HG02623 (cell line): ENCODE measurements at regions not wholly inside any gene's neighbourhood (a gene's known extent, or its start where the extent isn't known, plus 50 kb on each side); places are given as distances from the start of the nearest gene placed in this dataset.

ENCODE experiments used
- ATAC-seq: cut with Tn5 transposase; IDR thresholded peaks from one replicate; pipeline ENCODE4 v1.9.1; 2021; ENCODE audit warnings: moderate library complexity; ENCODE audit not compliant: unreplicated experiment

GRCh38 chr6:14722001-14722562, 523.8 kb upstream of the JARID2 start:
- ATAC-seq, result no peak

GRCh38 chr6:14722704-14723103, 523.2 kb upstream of the JARID2 start:
- ATAC-seq, result no peak

GRCh38 chr6:14723535-14724086, 522.3 kb upstream of the JARID2 start:
- ATAC-seq, result no peak

GRCh38 chr6:14724549-14724948, 521.3 kb upstream of the JARID2 start:
- no peak for ATAC-seq

DNA sequence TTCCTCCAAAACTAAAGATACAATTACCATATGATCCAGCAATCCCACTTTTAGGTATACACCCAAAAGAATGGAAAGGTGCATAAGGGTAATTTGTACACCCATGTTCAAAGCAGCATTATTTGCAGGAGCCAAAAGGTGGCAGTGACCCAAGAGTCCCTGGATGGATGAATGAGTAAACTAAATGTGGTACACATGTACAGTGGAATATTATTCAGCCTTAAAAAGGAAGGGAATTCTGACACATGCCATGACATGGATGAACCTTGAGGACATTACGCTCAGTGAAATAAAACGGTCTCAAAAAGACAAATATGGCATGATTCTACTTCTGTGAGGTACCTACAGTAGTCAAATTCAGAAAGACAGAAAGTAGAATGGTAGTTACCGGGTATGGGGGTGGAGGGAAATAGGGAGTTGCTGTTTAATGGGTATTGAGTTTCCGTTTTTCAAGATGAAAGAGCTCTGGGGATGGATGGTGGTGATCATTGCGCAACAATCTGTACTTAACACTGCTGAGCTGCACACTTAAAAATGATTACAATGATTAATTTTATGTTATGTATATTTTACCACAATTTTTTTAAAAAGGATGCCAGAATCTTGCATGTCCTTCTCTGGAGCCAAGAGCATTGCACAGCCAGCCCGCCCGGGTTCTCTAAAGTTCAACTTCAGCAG, 518.9 kb upstream of the JARID2 start:
- ATAC-seq, result no peak

- no peak for ATAC-seq
These were observed 518.1 kb upstream of the JARID2 start for GRCh38 chr6:14727494-14728395.

GRCh38 chr6:14728396-14729024, 517.4 kb upstream of the JARID2 start:
- ATAC-seq, result no peak

- no peak for ATAC-seq
These were observed 516.6 kb upstream of the JARID2 start for GRCh38 chr6:14729129-14729871.

DNA sequence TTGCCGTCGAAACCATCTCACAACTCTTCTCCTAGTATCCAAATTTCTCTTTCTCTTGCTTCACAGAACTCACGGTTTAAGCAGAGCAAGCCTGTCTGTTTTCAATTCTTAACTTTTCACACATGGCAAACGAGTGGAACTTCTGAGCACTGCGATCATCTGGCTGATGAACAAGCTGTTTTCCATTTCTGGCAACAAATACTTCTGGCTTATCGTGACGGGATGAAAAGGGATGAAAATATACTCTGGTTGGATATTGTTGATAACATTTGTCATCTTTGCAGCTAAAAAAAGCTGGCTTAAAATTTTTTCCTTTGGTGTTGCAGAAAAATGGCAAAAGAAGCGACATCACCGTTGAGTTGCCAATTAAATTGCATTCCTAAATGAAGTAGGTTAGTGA, 515.2 kb upstream of the JARID2 start:
- ATAC-seq, result no peak

DNA sequence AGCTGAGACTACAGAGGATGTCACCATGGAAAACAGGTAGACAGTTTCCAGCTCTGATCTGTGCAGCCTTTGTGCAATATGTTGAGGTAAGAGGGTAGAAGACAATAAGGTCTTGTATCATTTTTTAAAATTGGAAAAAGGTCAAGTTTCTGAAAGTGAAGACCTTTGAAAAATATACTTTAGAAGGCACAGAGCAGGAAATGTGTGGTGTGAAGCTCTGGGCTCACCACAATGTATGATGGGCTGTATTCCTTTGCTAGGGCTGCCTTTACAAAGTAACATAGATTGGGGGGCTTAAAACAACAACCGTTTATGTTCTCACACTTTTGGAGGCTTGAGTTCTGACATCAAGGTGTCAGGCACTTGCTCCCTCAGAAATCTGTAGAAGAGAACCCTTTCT, 514.3 kb upstream of the JARID2 start:
- no peak for ATAC-seq

GRCh38 chr6:14732226-14732843, 513.5 kb upstream of the JARID2 start:
- ATAC-seq, result no peak

GRCh38 chr6:14732844-14733757, 512.8 kb upstream of the JARID2 start:
- no peak for ATAC-seq

DNA sequence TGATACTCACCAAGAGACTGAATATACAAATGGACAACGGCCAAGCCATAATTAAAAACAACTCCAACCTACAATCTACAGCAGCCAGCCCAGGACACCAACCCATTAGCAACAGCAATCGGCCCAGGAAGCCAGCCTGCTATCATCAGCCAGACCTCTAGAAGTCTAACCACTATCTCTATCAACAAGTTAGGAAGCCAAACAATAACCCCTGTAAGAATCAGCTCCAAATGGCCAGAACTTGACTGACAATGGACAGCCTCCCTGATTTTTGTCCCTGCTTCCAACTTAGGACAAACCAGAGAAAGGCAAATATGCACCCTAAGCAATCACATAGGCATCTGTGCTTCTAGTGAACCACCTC, 511.8 kb upstream of the JARID2 start:
- ATAC-seq, result no peak

GRCh38 chr6:14734416-14735340, 511.2 kb upstream of the JARID2 start:
- peak; percentile 88 for ATAC-seq

DNA sequence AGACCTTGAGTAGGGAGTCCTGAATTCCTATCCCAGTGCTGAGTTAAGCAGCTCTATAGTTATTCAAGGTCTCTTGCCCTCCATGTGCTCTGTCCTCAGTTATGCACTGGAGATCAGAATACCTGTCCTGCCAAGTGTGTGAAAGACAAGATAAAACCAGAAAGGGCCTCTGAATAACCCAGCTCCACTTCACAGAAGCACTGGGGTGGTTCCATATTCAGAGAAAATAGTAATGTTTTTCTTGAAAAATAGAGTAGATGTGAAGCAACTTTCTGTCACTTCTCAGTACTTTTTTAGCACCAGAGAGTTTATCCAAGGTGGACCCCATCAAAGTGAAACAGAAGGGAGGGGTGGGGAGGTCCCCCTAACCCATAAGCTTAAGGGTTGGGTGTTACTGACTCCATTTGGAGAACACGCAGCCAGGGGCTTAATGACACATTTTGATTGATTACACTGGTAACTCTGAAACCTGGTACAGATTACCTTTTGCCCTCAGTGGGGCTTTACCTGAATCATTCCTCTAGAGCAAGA, 509.8 kb upstream of the JARID2 start:
- no peak for ATAC-seq

DNA sequence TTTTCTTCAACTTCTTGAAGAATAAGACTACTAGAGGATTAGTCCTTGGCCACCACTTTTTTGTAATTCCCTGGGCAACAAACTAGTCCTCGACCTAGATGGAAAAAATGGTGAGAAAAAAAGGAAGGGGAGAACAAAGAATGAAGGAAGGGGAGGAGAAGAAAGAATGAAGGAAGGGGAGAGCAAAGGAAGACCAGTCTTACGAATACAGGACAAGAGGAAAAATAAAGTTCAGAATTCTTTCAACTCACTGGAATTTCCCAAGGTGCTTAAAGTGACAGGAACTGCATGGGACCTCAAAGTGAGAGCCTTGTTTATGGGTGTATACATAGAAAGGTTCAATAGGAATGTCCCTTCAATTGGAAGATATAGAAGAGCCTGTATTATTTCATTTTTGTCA, 509.3 kb upstream of the JARID2 start:
- ATAC-seq, result no peak

DNA sequence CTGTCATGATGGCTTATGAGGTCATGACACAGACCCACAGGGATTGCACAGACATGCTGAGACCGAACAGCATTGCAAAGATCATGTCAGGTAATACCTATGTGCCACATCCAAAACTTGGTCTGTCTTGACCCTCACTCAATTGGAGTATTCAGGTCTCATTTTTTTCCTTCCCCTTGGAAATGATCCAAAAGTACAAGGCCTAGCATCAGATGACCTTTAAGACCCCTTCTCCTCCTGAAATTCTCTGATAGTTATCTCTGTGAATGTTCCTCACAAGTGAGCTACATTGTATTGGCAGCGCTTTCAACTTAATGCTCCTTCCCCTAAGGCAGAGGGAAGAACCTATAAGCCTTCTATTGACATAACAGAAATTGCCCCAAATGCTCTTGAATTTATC, 507.4 kb upstream of the JARID2 start:
- ATAC-seq, result no peak

- no peak for ATAC-seq
These were observed 506.9 kb upstream of the JARID2 start for GRCh38 chr6:14738933-14739332.
